Parathyroid adenoma (tissue), 2 donors: ENCODE measurements at regions not wholly inside any gene's neighbourhood (a gene's known extent, or its start where the extent isn't known, plus 50 kb on each side); places are given as distances from the start of the nearest gene placed in this dataset.
A peak's percentile ranks its signal among the peaks of the same experiment; 100 is the strongest.

Source experiments
- H2AFZ ChIP-seq: fragments of 300-600 bp; sonication (generic); one replicate; pipeline ENCODE4 v1.7.0; 2017; ENCODE audit warnings: antibody characterized with exemption, mild to moderate bottlenecking
- H3K27ac ChIP-seq: fragments of 300-600 bp; sonication (generic); one replicate; pipeline ENCODE4 v1.7.0; 2017
- H3K27me3 ChIP-seq: fragments of 300-600 bp; sonication (generic); one replicate; pipeline ENCODE4 v1.7.0; 2017; ENCODE audit warnings: low read length; ENCODE audit not compliant: control insufficient read depth, insufficient read depth
- H3K36me3 ChIP-seq: fragments of 300-600 bp; sonication (generic); one replicate; pipeline ENCODE4 v1.7.0; 2017; ENCODE audit warnings: low read length; ENCODE audit not compliant: control insufficient read depth, insufficient read depth
- H3K4me1 ChIP-seq: fragments of 300-600 bp; sonication (generic); one replicate; pipeline ENCODE4 v1.7.0; 2017; ENCODE audit warnings: control low read depth
- H3K4me2 ChIP-seq: fragments of 300-600 bp; sonication (generic); one replicate; pipeline ENCODE4 v1.7.0; 2017; ENCODE audit warnings: low read length
- H3K4me3 ChIP-seq: fragments of 300-600 bp; sonication (generic); one replicate; pipeline ENCODE4 v1.7.0; 2017; ENCODE audit warnings: low read depth, low read length
- H3K79me2 ChIP-seq: fragments of 300-600 bp; sonication (generic); one replicate; pipeline ENCODE4 v1.7.0; 2017; ENCODE audit warnings: control low read depth
- H3K9ac ChIP-seq: fragments of 300-600 bp; sonication (generic); one replicate; pipeline ENCODE4 v1.7.0; 2017; ENCODE audit warnings: mild to moderate bottlenecking
- H3K9me3 ChIP-seq: fragments of 300-600 bp; sonication (generic); one replicate; pipeline ENCODE4 v1.7.0; 2017; ENCODE audit warnings: low read length; ENCODE audit not compliant: control insufficient read depth
- TF ChIP-seq, protein P1 (sequence below): fragments of 300-600 bp; sonication (generic); IDR thresholded peaks from one replicate; pipeline ENCODE4 v1.7.0; 2017; ENCODE audit warnings: antibody characterized with exemption, mild to moderate bottlenecking
- donor health status: primary hyperparathyroidism.

DNA sequence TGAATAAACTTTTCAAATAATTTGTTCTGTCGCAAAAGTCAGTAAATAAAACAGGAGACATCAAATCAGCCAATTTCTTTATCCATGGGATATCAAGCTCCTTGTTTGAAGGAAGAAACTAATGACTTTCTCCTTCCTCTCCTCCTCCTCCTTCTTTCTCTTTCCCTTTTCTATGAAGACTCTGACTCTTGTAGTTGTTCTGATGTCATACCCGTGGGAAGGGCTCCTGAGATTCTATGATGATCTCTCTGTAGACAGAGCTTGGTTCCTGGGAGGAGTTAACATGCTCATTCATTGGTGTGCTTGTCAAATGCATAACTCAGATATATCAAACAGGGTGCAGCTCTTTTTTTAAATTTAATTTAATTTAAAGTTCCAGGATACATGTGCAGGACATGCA lies 118.7 kb upstream of the KCTD1 start:
- no peak overlapping the region for H3K4me3 ChIP-seq
- no peak overlapping the region for H3K4me2 ChIP-seq
- TF ChIP-seq, protein P1, sequence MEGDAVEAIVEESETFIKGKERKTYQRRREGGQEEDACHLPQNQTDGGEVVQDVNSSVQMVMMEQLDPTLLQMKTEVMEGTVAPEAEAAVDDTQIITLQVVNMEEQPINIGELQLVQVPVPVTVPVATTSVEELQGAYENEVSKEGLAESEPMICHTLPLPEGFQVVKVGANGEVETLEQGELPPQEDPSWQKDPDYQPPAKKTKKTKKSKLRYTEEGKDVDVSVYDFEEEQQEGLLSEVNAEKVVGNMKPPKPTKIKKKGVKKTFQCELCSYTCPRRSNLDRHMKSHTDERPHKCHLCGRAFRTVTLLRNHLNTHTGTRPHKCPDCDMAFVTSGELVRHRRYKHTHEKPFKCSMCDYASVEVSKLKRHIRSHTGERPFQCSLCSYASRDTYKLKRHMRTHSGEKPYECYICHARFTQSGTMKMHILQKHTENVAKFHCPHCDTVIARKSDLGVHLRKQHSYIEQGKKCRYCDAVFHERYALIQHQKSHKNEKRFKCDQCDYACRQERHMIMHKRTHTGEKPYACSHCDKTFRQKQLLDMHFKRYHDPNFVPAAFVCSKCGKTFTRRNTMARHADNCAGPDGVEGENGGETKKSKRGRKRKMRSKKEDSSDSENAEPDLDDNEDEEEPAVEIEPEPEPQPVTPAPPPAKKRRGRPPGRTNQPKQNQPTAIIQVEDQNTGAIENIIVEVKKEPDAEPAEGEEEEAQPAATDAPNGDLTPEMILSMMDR, result no peak
- H3K27me3 ChIP-seq, result no peaks in the 10 kb centered on the region
- H3K9ac ChIP-seq, result no peak overlapping the region
- H3K27ac ChIP-seq, result no peak overlapping the region
- H3K4me1 ChIP-seq, result no peaks in the 10 kb centered on the region
- no peaks in the 10 kb centered on the region for H3K9me3 ChIP-seq
- no peak overlapping the region for H2AFZ ChIP-seq
- H3K36me3 ChIP-seq, result no peaks in the 10 kb centered on the region
- no peaks in the 10 kb centered on the region for H3K79me2 ChIP-seq

DNA sequence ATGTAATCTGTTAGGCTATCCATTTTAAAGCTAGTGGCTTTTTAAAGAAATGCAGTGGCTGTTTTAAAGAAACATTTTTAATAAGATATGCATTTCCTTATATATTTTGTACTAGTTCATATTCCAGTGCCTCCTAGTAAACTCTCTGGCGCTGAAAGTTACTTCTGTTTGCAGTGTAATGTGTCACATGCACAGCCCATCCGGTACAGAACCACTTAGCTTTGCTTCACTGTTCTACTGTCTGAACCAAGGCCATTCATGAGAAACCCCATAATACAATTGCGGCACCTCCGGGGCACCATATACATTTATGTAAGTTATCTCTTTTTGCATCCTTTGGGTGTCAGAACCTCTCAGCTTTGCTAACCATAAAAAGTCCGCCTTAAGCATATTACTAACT lies 114.6 kb upstream of the KCTD1 start:
- H3K4me3 ChIP-seq, result no peak overlapping the region
- H3K36me3 ChIP-seq, result no peaks in the 10 kb centered on the region
- H3K4me1 ChIP-seq, result no peaks in the 10 kb centered on the region
- H2AFZ ChIP-seq, result no peak overlapping the region
- no peaks in the 10 kb centered on the region for H3K79me2 ChIP-seq
- no peak overlapping the region for H3K27ac ChIP-seq
- H3K4me2 ChIP-seq, result no peak overlapping the region
- TF ChIP-seq, protein P1, result no peak
- no peaks in the 10 kb centered on the region for H3K27me3 ChIP-seq
- H3K9me3 ChIP-seq, result no peaks in the 10 kb centered on the region
- no peak overlapping the region for H3K9ac ChIP-seq

DNA sequence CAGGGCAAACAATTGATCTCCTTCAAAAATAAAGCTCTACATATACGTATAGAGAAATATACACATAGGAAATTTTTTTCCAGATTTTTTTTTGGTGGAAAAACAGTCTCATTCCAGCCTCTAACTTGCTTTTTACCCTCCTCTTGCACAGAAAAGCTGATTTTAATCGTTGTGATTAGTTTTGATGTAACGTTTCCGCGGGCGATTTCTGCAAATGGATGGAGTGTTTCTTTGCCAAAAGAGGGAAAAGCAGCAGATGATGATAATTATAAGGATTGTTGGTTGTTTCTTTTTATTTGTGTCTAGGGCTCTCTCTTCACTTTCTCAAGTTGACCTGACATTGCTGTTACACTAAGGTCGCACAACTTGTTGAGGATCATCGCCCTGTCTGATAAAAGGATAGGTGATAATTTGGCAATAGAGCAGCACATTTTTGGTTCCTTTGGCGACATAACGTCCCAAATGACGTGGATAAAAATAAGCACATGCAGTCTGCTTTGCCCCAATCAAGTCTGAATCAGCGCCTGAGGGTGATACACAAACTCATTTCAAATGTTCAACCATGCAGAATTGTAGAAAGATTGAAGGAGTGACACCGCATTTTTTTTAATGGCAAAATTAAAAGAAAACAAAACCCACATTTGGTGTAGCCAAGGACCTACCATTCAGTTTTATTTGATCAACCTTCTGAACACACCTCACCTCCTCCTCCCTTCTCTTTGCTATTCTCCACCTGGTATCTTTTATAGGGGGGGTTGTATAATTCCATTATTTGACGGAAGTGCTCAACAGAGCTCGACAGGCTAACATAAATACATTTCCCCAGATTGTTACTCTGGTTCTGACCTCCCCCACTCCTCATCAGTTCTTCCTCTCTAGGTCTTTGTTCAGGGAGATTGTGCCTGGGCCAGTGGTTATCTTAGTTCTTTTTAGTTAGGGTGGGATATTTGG lies 109.6 kb upstream of the KCTD1 start:
- Histone ChIP-seq H3K9ac (no peak overlapping the region), H2AFZ (peak overlapping the region; percentile 96), H3K9me3 (no peaks in the 10 kb centered on the region), H3K27me3 (no peaks in the 10 kb centered on the region), H3K4me2 (peak overlapping the region; percentile 62), H3K4me1 (peaks cover 4% of the 10 kb centered on the region), H3K36me3 (no peaks in the 10 kb centered on the region), H3K79me2 (no peaks in the 10 kb centered on the region), H3K4me3 (peak overlapping the region; percentile 65), H3K27ac (peak overlapping the region; percentile 82)
- TF ChIP-seq, protein P1, result no peak

DNA sequence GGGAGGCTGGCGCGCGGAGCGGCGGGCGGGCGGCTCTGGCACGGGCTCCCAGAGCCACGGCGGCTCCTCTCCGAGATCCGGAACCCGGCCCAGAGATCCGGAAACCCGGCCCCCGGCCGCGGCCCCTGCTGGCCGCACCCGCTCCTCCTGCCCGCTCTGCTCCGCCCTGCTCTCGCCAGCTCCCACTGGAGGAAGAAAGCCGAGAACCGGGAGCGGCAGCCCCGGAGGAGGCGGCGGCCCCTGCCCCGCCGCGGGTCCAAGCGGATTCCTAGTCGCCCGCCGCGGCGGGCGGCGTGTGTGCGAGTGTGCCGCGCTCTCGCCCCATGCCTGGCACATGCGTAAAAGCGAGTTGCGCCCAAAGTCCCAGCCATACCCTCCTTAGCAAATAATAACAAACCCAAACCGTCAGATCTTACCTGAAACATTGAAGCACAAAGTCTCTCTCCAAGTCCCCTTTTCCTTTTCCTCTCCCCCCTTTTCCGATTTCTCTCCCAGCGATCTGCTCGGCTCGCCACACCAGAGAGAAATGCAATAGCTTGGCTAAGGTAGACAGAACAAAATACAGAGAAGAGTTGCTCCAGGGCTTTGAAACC lies 108.7 kb upstream of the KCTD1 start:
- H3K9ac ChIP-seq, result no peak overlapping the region

More for the DNA sequence above, 108.7 kb upstream of the KCTD1 start:
- Histone ChIP-seq H2AFZ (peak overlapping the region; percentile 96), H3K4me1 (peaks cover 4% of the 10 kb centered on the region), H3K9me3 (no peaks in the 10 kb centered on the region), H3K4me3 (peak overlapping the region; percentile 65), H3K27me3 (no peaks in the 10 kb centered on the region), H3K36me3 (no peaks in the 10 kb centered on the region), H3K27ac (peak overlapping the region; percentile 82), H3K79me2 (no peaks in the 10 kb centered on the region), H3K4me2 (peak overlapping the region; percentile 62)
- TF ChIP-seq, protein P1, result peak; percentile 51
